ENCODE measurements at regions not wholly inside any gene's neighbourhood (a gene's known extent, or its start where the extent isn't known, plus 50 kb on each side); places are given as distances from the start of the nearest gene placed in this dataset.

DNA sequence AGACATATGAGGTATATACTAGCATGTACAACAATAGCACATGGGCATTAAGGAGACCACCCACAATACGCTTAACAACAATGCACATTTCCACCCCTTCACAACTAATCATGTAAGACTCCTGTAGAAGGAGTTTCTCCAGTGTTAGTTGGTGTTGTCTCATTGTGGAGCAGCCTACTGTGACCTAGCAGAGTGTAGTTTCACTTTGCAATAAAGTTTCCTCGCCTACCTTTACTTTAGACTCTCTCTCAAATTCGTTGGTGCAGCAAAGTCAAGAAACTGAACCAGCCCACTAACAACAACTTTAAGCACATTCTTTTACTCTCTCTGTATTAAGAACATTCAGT is 863.6 kb downstream of the FAM181B start:
- Histone ChIP-seq H3K4me3 (ENCODE audit: insufficient read depth, low read depth, low read length) (no peak overlapping the region), H4K5ac (ENCODE audit: low read depth, low read length) (no peak overlapping the region), H3K36me3 (ENCODE audit: control insufficient read depth, insufficient read depth, low read length) (no peaks in the 10 kb centered on the region), H2BK120ac (ENCODE audit: low read depth, low read length) (no peak overlapping the region), H3K4ac (ENCODE audit: low read depth, low read length) (no peak overlapping the region), H2AK9ac (replicated peaks; ENCODE audit: low read depth, low read length, poor library complexity) (no peak overlapping the region), H4K20me1 (ENCODE audit: insufficient read depth, low read length) (no peaks in the 10 kb centered on the region), H4K8ac (ENCODE audit: low read depth in 2 of 2, low read length in 2 of 2) (no peak overlapping the region), H3K9me3 (ENCODE audit: control insufficient read depth, insufficient read depth, low read length) (no peaks in the 10 kb centered on the region), H3K79me1 (ENCODE audit: low read depth in 1 of 2, low read length in 2 of 2) (no peaks in the 10 kb centered on the region), H3K9ac (ENCODE audit: low read depth, low read length) (no peak overlapping the region), H3K56ac (ENCODE audit: extremely low read depth, insufficient read depth, low read length) (no peak overlapping the region), H2BK20ac (ENCODE audit: low read depth, low read length) (no peak overlapping the region), H3K27ac (ENCODE audit: insufficient read depth, low read length) (no peak overlapping the region), H3K14ac (replicated peaks; ENCODE audit: low read depth, low read length) (no peak overlapping the region), H3K4me2 (ENCODE audit: low read depth, low read length) (no peak overlapping the region), H3K18ac (ENCODE audit: low read depth, low read length) (no peak overlapping the region), H2BK15ac (ENCODE audit: low read depth, low read length) (no peak overlapping the region), H2AK5ac (ENCODE audit: low read depth, low read length) (no peak overlapping the region), H2BK5ac (ENCODE audit: low read depth, low read length, poor library complexity, severe bottlenecking) (no peak overlapping the region), H3K4me1 (ENCODE audit: control insufficient read depth, insufficient read depth, low read length) (no peaks in the 10 kb centered on the region), H3K27me3 (ENCODE audit: control insufficient read depth, insufficient read depth, low read length) (no peaks in the 10 kb centered on the region), H3K9me1 (ENCODE audit: insufficient read depth, low read length) (no peaks in the 10 kb centered on the region), H2AFZ (replicated peaks; ENCODE audit: low read length, poor library complexity) (no peak overlapping the region), H4K91ac (ENCODE audit: insufficient read depth, low read depth, low read length) (no peak overlapping the region), H3K23ac (ENCODE audit: low read depth, low read length) (no peak overlapping the region)
- POLR2A ChIA-PET (ENCODE audit: unreplicated experiment), result no interaction called here
- in situ Hi-C loops (cut with MboI; ENCODE audit: low sequenced_read_pairs), result no loop called here
- ATAC-seq (ENCODE audit: low read depth) (no peak), DNase-seq (no peak)
- intact Hi-C loops (cut with micrococcal nuclease), result no loop called here
- TF ChIP-seq SMC3 (IDR thresholded peaks at IDR 0.05; ENCODE audit: low read depth, low read length) (no peak), RAD21 (IDR thresholded peaks at IDR 0.05; ENCODE audit: low read length) (no peak), RFX5 (IDR thresholded peaks at IDR 0.05; ENCODE audit: low read depth, low read length) (no peak), FOS (IDR thresholded peaks at IDR 0.05; ENCODE audit: low read depth, low read length) (no peak), POLR2A (IDR thresholded peaks at IDR 0.05; ENCODE audit: low read depth, low read length) (no peak), RCOR1 (IDR thresholded peaks at IDR 0.05; ENCODE audit: insufficient replicate concordance, low read length) (no peak), BHLHE40 (IDR thresholded peaks at IDR 0.05; ENCODE audit: low read depth, low read length) (no peak), CHD1 (IDR thresholded peaks at IDR 0.05; ENCODE audit: low read depth, low read length) (no peak), NFE2L2 (IDR thresholded peaks at IDR 0.05; ENCODE audit: low read depth, low read length) (no peak), MAZ (IDR thresholded peaks at IDR 0.05; ENCODE audit: borderline replicate concordance, low read depth, low read length) (no peak), MXI1 (IDR thresholded peaks at IDR 0.05; ENCODE audit: borderline replicate concordance, low read depth, low read length) (no peak), MAFK (IDR thresholded peaks at IDR 0.05; ENCODE audit: low read depth, low read length) (no peak), CEBPB (IDR thresholded peaks at IDR 0.05; ENCODE audit: low read depth, low read length) (no peak)
- TF ChIP-seq, protein P1, sequence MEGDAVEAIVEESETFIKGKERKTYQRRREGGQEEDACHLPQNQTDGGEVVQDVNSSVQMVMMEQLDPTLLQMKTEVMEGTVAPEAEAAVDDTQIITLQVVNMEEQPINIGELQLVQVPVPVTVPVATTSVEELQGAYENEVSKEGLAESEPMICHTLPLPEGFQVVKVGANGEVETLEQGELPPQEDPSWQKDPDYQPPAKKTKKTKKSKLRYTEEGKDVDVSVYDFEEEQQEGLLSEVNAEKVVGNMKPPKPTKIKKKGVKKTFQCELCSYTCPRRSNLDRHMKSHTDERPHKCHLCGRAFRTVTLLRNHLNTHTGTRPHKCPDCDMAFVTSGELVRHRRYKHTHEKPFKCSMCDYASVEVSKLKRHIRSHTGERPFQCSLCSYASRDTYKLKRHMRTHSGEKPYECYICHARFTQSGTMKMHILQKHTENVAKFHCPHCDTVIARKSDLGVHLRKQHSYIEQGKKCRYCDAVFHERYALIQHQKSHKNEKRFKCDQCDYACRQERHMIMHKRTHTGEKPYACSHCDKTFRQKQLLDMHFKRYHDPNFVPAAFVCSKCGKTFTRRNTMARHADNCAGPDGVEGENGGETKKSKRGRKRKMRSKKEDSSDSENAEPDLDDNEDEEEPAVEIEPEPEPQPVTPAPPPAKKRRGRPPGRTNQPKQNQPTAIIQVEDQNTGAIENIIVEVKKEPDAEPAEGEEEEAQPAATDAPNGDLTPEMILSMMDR (conservative IDR thresholded peaks at IDR 0.05; ENCODE audit: low read depth, low read length), result no peak
- TF ChIP-seq, protein P2, sequence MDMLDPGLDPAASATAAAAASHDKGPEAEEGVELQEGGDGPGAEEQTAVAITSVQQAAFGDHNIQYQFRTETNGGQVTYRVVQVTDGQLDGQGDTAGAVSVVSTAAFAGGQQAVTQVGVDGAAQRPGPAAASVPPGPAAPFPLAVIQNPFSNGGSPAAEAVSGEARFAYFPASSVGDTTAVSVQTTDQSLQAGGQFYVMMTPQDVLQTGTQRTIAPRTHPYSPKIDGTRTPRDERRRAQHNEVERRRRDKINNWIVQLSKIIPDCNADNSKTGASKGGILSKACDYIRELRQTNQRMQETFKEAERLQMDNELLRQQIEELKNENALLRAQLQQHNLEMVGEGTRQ (IDR thresholded peaks at IDR 0.05; ENCODE audit: low read depth, low read length), result no peak
- TF ChIP-seq, protein P3, sequence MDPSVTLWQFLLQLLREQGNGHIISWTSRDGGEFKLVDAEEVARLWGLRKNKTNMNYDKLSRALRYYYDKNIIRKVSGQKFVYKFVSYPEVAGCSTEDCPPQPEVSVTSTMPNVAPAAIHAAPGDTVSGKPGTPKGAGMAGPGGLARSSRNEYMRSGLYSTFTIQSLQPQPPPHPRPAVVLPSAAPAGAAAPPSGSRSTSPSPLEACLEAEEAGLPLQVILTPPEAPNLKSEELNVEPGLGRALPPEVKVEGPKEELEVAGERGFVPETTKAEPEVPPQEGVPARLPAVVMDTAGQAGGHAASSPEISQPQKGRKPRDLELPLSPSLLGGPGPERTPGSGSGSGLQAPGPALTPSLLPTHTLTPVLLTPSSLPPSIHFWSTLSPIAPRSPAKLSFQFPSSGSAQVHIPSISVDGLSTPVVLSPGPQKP (IDR thresholded peaks at IDR 0.05; ENCODE audit: borderline replicate concordance, low read depth, low read length), result no peak
- BruUV-seq (replicated peaks), result no TSS peak
- dilution Hi-C loops (cut with HindIII; ENCODE audit: low sequenced_read_pairs, unreplicated experiment), result no loop called here
- CTCF ChIA-PET, result no interaction called here
- WGBS, 2 experiments (ENCODE audit: extremely low coverage in 2 of 2, insufficient read length in 1 of 2), result no CpG with 5 or more reads among the region's 3 CpGs
